PC-9 (cell line): ENCODE measurements at regions not wholly inside any gene's neighbourhood (a gene's known extent, or its start where the extent isn't known, plus 50 kb on each side); places are given as distances from the start of the nearest gene placed in this dataset.
"Not testable (repeated sequence)": the region's sequence is repeated elsewhere in the genome, so short reads cannot be mapped to it uniquely, and the experiment has no call there.

Experiments
- BruUV-seq: library from RNA; stranded (reverse); fragments of 400-500 nt; replicated peaks from 2 replicates; lab custom pipeline; 2021; lab: Mats Ljungman, UMichigan
- CTCF ChIA-PET: fragments of 300-600 bp; sonication (Branson Sonifier 250); formaldehyde crosslinking; loops from one replicate; lab custom pipeline; 2022; ENCODE audit warnings: antibody characterized with exemption; lab: Charles Lee
- POLR2A ChIA-PET: fragments of 300-600 bp; sonication (Branson Sonifier 250); formaldehyde crosslinking; loops from one replicate; lab custom pipeline; 2022; ENCODE audit warnings: antibody characterized with exemption; ENCODE audit not compliant: unreplicated experiment; lab: Charles Lee
- DNase-seq, 2 experiments: peaks; one replicate each; pipeline versions ENCODE4 v3.0.0 to v3.0.0-alpha.2; 2015 to 2022; ENCODE audit warnings: mixed read lengths in 1 of 2
- H2AFZ ChIP-seq: fragments of 200-600 bp; sonication (generic); 2 replicates; pipeline ENCODE4 v1.8.1; 2017; ENCODE audit warnings: antibody characterized with exemption
- H3F3A ChIP-seq: fragments of 200-600 bp; sonication (generic); 2 replicates; pipeline ENCODE4 v1.8.1; 2017; ENCODE audit warnings: antibody characterized with exemption, mild to moderate bottlenecking, low read depth; ENCODE audit not compliant: insufficient read depth
- H3K27ac ChIP-seq: fragments of 200-600 bp; sonication (generic); 2 replicates; pipeline ENCODE4 v1.6.1; 2016; ENCODE audit warnings: mixed run types
- H3K27me3 ChIP-seq: fragments of 200-600 bp; sonication (generic); 2 replicates; pipeline ENCODE4 v1.6.1; 2016; ENCODE audit warnings: low read depth, mixed run types; ENCODE audit not compliant: insufficient read depth
- H3K36me3 ChIP-seq: fragments of 200-600 bp; sonication (generic); 2 replicates; pipeline ENCODE4 v1.6.1; 2016; ENCODE audit warnings: low read depth, mixed run types
- H3K4me1 ChIP-seq: fragments of 200-600 bp; sonication (generic); replicated peaks from 2 replicates; pipeline ENCODE4 v1.6.1; 2016; ENCODE audit warnings: mixed run types; ENCODE audit not compliant: insufficient read depth
- H3K4me2 ChIP-seq: fragments of 200-600 bp; sonication (generic); 2 replicates; pipeline ENCODE4 v1.6.1; 2017; ENCODE audit warnings: mixed run types
- H3K4me3 ChIP-seq: fragments of 200-600 bp; sonication (generic); 2 replicates; pipeline ENCODE4 v1.6.1; 2016; ENCODE audit warnings: mixed run types
- H3K79me2 ChIP-seq: fragments of 200-600 bp; sonication (generic); 2 replicates; pipeline ENCODE4 v1.6.1; 2017; ENCODE audit warnings: low read depth, mixed run types
- H3K9me2 ChIP-seq: fragments of 200-600 bp; sonication (generic); 2 replicates; pipeline ENCODE4 v1.8.1; 2017; ENCODE audit warnings: mild to moderate bottlenecking; ENCODE audit not compliant: insufficient read depth
- H3K9me3 ChIP-seq: fragments of 200-600 bp; sonication (generic); 2 replicates; pipeline ENCODE4 v1.8.1; 2016; ENCODE audit warnings: low read depth; ENCODE audit not compliant: insufficient read depth
- H4K20me1 ChIP-seq: fragments of 200-600 bp; sonication (generic); 2 replicates; pipeline ENCODE4 v1.8.1; 2017; ENCODE audit not compliant: insufficient read depth
- CTCF ChIP-seq: fragments of 200-600 bp; sonication (generic); conservative IDR thresholded peaks from 2 replicates; pipeline ENCODE4 v1.6.1; 2017; ENCODE audit warnings: mixed run types, antibody characterized with exemption, mild to moderate bottlenecking, moderate library complexity
- EZH2 ChIP-seq: fragments of 200-600 bp; sonication (generic); IDR thresholded peaks from 2 replicates; pipeline ENCODE4 v1.8.0; 2017; ENCODE audit warnings: antibody characterized with exemption, low read depth
- intact Hi-C: fragments of 100-400 bp; cut with micrococcal nuclease; formaldehyde crosslinking; loops from one replicate; pipeline ENCODE4 v1.10.0; 2022; ENCODE audit not compliant: unreplicated experiment

- CTCF ChIA-PET, H3K27ac ChIP-seq, H3K4me2 ChIP-seq, H4K20me1 ChIP-seq, H3K4me3 ChIP-seq, BruUV-seq, H2AFZ ChIP-seq, POLR2A ChIA-PET, H3K9me3 ChIP-seq, DNase-seq, H3K79me2 ChIP-seq, H3F3A ChIP-seq, intact Hi-C loops, H3K9me2 ChIP-seq, H3K27me3 ChIP-seq, H3K4me1 ChIP-seq, H3K36me3 ChIP-seq: not testable (repeated sequence)
These were observed 2919.5 kb upstream of the OR11H1 start for GRCh38 chr22:12608454-12608853.

GRCh38 chr22:12613199-12613598 lies 2914.8 kb upstream of the OR11H1 start:
- intact Hi-C loops, result no loop called here
- ChIA-PET POLR2A (no interaction called here), CTCF (no interaction called here)
- H2AFZ ChIP-seq, result no peak overlapping the region
- no peak overlapping the region for H3K27ac ChIP-seq
- TF ChIP-seq EZH2 (no peak), CTCF (no peak)
- H3K4me1 ChIP-seq, result no peaks in the 10 kb centered on the region
- H3K9me3 ChIP-seq, result no peaks in the 10 kb centered on the region
- H3F3A ChIP-seq, result no peaks in the 10 kb centered on the region
- H3K27me3 ChIP-seq, result peaks cover 4% of the 10 kb centered on the region; the same call in 1 of the 2 replicates
- no TSS peak for BruUV-seq
- H4K20me1 ChIP-seq, result no peaks in the 10 kb centered on the region
- no peak overlapping the region for H3K4me2 ChIP-seq
- H3K79me2 ChIP-seq, result no peaks in the 10 kb centered on the region
- H3K36me3 ChIP-seq, result no peaks in the 10 kb centered on the region
- no peaks in the 10 kb centered on the region for H3K9me2 ChIP-seq
- H3K4me3 ChIP-seq, result no peak overlapping the region
- DNase-seq, result no peak

- H3K9me3 ChIP-seq, H3F3A ChIP-seq, H3K79me2 ChIP-seq, intact Hi-C loops, H3K36me3 ChIP-seq, DNase-seq, POLR2A ChIA-PET, H2AFZ ChIP-seq, H3K4me3 ChIP-seq, H3K27ac ChIP-seq, H4K20me1 ChIP-seq, H3K4me1 ChIP-seq, BruUV-seq, H3K4me2 ChIP-seq, CTCF ChIA-PET, H3K9me2 ChIP-seq, H3K27me3 ChIP-seq: not testable (repeated sequence)
These were observed 2914.1 kb upstream of the OR11H1 start for GRCh38 chr22:12613907-12614306.

GRCh38 chr22:12626894-12627293 lies 2901.1 kb upstream of the OR11H1 start:
- BruUV-seq, POLR2A ChIA-PET: not testable (repeated sequence)

GRCh38 chr22:12629815-12630214 lies 2898.2 kb upstream of the OR11H1 start:
- H3K4me2 ChIP-seq, H3K27me3 ChIP-seq, intact Hi-C loops, H3K27ac ChIP-seq, DNase-seq, H3K9me2 ChIP-seq, H3K4me3 ChIP-seq, H3K4me1 ChIP-seq, H2AFZ ChIP-seq, BruUV-seq, H3K79me2 ChIP-seq, H3K9me3 ChIP-seq, CTCF ChIA-PET, POLR2A ChIA-PET, H3K36me3 ChIP-seq, H3F3A ChIP-seq, H4K20me1 ChIP-seq: not testable (repeated sequence)

More at GRCh38 chr22:12626894-12627293, 2901.1 kb upstream of the OR11H1 start:
- H4K20me1 ChIP-seq, intact Hi-C loops, H3K4me2 ChIP-seq, H3K36me3 ChIP-seq, H2AFZ ChIP-seq, H3F3A ChIP-seq, H3K9me3 ChIP-seq, H3K27me3 ChIP-seq, H3K79me2 ChIP-seq, H3K4me1 ChIP-seq, H3K4me3 ChIP-seq, H3K9me2 ChIP-seq, CTCF ChIA-PET, DNase-seq, H3K27ac ChIP-seq: not testable (repeated sequence)
